ENCODE measurements at regions not wholly inside any gene's neighbourhood (a gene's known extent, or its start where the extent isn't known, plus 50 kb on each side); places are given as distances from the start of the nearest gene placed in this dataset.

DNA sequence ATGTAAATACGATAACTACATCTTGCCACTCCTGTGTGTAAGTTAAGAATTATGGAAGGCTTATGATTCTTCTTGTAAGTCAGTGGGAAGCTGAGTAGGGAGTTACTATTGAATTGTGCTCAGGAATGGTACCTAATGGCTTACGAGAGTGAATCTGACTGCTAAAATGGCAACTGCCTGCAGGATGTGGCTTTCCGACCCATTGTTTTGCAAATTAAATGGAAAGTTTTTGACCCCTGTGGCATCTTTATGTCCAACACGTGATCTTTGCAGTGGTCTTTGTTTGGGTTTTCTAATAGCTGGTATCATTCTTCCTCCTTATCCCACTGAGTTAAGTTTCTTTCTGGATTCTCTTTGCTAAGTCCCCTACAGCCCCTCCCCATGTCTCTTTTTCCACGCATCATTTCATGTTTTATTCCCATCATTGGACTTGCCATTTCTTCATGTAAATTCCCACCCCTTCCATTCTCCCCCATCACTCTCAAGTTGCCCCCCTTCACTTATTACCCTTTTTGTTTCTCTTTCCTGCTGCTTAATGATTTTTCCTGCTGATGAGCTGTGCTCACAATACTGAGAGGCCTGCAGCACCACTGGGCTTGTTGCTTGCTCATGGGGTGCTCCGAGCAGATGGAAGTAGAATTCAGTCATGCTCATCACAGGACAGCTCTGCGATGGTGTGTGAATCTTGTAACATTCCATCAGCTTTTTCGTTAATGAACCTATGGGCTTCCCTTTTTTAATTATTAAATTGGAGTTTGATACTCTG lies 428.2 kb upstream of the IL12A start:
- no peak for DNase-seq

DNA sequence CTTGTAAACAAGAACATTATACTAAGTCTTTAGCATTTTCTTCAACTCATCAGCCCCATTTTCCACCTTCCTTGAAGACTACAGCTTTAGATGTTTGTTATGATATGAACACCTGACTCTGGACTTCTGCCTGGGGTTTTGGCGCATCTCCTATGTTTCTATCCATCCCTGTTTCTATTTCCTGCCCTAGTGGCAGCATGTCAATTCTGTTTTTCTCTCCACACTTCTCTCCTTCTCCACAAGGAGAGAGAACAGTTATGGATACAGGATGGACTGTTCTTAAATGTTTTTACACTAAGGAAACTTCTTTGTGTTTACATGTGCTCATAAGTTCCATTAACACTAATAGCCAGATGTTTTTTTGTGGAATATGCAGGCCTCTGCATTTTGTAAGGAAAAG lies 423.3 kb upstream of the IL12A start:
- no peak for DNase-seq

- no peak for DNase-seq
Measured at GRCh38 chr3:159583662-159584061, 405.0 kb upstream of the IL12A start.

- DNase-seq = no peak
Measured at GRCh38 chr3:159584421-159584820, 404.2 kb upstream of the IL12A start.

GRCh38 chr3:159586571-159587202 lies 401.9 kb upstream of the IL12A start:
- no peak for DNase-seq

GRCh38 chr3:159593927-159594605 lies 394.6 kb upstream of the IL12A start:
- DNase-seq = no peak

- DNase-seq = no peak
Measured at GRCh38 chr3:159600291-159600690, 388.3 kb upstream of the IL12A start.

DNA sequence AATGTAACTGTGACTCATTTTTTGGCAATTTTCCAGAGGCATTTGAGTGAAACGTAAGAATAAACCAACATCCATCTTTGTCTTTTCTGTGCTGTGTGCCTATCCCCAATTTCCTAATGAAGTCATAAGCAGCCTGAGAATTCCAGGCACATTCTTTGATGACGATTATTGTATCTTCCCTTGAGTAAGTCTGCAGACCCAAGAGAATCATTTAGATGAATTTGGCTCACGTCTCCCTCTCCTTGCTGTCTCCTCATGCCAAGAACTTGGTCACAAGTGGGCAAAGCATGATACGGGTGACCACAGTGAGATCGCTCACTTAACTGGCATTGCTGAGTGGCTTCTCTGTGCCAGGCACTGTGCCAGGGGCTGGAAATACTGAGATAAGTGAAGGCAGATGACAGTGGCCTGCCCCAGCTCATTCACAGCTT lies 384.5 kb upstream of the IL12A start:
- no peak for DNase-seq

DNA sequence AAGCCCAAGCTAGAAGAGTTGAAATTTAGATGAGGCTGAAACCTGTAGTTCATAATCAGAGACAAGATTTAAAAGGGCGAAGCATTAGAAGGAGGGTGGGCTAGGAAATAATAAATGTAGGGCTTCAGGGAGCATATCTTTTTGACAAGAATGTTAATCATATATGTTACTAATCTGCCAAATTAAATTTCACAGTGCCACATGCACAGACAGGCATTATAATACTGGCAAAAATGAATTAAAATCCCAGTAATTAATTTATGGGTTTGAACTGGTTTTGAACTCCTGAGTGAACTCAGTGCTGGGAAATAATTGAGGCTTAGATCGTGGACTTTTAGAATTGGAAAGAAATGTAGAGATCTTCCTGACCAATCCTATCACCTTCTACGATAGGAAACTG lies 383.5 kb upstream of the IL12A start:
- DNase-seq = no peak

- DNase-seq = no peak
Measured at GRCh38 chr3:159605776-159606175, 382.9 kb upstream of the IL12A start.

DNA sequence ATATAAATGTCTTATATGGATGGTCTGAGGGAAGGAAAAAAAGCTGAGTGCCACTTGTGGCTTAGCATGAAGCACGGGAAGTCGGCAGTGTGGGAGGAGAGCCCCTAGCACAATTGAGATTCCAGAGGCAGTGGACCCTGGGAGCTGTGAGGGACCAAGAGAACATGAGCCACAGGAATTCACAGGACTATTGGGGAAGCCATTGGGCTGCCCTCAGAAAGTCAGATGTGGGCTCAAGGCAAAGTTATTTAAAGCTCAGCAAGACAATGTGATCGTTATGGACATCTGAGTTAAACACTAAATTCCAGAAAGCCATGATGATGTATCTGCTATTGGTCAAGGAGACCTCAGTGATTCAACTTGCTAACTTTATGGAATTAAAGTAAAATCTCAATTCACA lies 380.8 kb upstream of the IL12A start:
- DNase-seq = no peak

GRCh38 chr3:159608311-159608710 lies 380.3 kb upstream of the IL12A start:
- no peak for DNase-seq

DNA sequence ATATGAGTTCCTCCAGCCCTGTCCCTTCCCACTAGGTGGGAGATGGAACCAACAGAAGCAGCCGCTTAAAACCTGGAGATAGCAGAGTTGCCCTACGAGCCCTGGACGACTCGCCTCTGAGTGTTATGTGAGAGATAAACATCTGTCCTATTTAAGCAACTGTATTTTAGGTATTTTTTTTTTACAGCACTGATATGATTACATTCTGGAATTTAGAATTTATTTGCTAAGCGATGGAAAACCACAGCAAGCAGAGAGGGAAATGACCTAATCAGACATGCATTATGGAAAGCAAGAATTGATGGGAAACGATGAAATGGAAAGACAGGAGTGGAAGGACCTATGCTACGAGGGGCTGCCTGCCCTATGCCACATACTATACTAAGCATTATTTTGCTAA lies 379.0 kb upstream of the IL12A start:
- no peak for DNase-seq

GRCh38 chr3:159616234-159616825 lies 372.3 kb upstream of the IL12A start:
- no peak for DNase-seq

DNA sequence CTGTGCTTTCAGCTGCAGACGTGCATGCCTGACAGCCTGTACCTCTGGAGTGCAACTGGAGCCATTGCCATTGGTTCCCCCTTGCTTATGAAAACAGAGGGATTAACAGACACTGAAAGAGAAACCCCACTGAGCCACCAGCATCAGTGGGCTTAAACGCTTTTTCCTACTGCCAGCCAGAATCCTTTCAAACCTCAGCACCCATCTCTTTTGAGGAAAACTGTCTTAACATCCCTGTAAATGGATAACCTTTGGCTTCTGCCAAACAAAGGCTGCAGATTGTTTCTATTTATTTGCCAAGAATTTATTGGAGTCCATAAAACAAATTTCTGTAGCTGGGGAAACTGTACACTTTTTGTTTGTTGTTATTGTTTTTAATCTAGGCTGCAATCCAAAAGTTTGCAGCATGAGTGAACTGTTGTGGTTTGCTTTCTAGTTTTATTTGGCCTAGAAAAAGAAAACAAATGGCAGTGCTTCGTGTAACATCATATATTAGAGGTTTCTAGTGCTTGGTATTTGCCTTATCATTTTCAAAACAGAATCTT lies 369.2 kb upstream of the IL12A start:
- DNase-seq = no peak

DNA sequence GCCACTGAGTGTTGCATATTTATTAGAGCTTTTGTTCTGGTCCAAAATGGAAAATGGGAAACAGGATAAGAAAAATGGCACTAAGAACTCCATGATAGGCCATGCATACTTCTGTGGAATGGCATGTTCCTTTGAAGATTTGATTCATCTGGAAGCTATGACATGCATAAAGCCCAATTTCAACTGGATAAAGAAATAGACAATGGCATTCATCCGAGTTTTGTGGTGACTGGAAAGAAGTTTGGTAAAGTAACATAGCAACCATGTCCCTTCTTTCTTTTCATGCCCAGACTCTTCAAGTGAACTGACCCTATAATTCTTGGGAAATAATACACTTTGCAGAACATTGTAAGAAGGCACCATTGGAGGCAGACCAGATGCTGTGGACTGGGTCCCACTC lies 368.4 kb upstream of the IL12A start:
- DNase-seq = no peak

- DNase-seq = no peak
Measured at GRCh38 chr3:159620873-159621272, 367.8 kb upstream of the IL12A start.

DNA sequence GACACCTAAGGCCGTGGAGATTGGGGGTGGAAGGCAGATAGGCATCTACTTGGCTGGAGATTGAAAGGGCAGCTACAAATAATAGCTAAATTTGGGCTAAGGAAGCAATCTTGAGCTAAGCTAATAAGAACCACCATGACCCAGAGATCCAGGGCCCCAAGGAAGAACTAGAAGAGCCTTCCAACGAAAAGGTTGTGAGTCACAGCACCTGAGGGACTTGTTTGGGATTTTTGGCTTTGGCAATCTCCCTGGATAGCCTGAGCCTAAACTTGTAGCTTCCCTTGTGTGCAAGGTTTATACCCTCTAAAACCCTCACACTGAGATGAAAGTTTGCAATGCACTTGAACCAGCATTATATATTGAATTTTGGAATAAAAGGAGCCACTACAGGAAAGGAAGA lies 364.0 kb upstream of the IL12A start:
- no peak for DNase-seq

GRCh38 chr3:159625594-159625993 lies 363.0 kb upstream of the IL12A start:
- DNase-seq = no peak

GRCh38 chr3:159626598-159626997 lies 362.0 kb upstream of the IL12A start:
- no peak for DNase-seq

DNA sequence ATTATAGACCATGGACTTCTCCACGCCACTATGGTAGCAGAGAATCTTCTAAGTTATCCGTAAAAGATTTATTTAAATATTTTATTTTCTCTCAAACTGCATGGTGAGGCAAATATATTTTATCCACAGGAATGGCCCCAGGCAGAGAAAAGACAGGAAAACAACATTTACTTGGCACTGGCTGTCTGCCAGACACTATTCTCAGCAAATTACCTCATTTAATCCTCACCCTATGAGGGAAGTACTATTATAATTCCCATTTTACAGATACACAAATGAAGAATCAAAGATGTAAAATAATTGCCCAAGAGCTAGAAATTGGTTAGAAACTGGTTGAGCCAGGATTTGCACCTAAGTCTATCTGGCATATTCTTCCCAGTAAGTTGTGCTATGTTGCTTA lies 361.4 kb upstream of the IL12A start:
- no peak for DNase-seq

GRCh38 chr3:159627634-159628033 lies 361.0 kb upstream of the IL12A start:
- no peak for DNase-seq

DNA sequence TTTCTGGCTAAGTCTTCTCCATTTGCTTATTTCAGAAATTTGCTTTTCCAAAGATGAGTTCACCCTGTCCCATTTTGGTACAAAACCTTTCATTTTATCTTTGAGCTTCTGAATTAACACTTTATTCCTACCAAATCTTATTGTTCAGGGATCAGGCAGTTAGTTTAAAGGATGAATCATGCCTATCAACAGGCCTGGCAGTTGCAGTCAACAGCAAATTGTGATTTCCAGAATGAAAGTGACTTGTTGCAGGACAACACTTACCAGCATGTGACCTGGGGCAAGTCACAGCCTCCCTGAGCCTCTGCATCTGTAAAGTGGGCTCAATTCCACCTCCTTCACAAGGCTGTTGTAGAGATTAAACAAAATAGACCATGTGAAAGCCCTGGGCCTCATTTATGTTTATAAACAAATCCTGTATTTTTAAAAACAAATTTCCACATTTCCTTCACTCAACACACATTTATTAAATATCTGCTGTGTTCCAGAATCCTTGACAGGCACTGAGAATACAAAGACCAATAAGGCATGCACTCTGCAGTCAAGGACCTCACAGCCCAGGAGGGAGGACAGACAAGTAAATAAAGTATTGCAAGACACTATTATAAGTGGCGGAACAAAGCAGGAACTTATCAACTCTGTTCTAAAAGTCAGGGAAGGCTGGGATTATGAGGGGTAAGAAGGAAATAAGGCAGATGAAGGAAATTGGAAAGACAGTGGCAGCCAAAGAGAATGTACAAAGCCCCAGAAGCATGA lies 359.1 kb upstream of the IL12A start:
- no peak for DNase-seq

Data from CD4-positive, alpha-beta T cell treated with Interleukin-10 for 1 hour (primary cell).